ENCODE measurements at regions not wholly inside any gene's neighbourhood (a gene's known extent, or its start where the extent isn't known, plus 50 kb on each side); places are given as distances from the start of the nearest gene placed in this dataset.

- H3K9ac ChIP-seq (ENCODE audit: low read length in 2 of 2), result no peak overlapping the region
- no peak overlapping the region for H3K27ac ChIP-seq (ENCODE audit: low read length)
- H3K36me3 ChIP-seq (ENCODE audit: control insufficient read depth in 2 of 2, insufficient read depth in 2 of 2, low read length in 2 of 2), result no peaks in the 10 kb centered on the region
- H3K27me3 ChIP-seq (ENCODE audit: control insufficient read depth in 1 of 2, insufficient read depth in 2 of 2, low read length in 2 of 2), result no peaks in the 10 kb centered on the region
- H3K4me3 ChIP-seq (ENCODE audit: low read length in 2 of 2), result no peak overlapping the region
- no peaks in the 10 kb centered on the region for H3K9me3 ChIP-seq (ENCODE audit: control insufficient read depth in 2 of 2, low read length in 2 of 2)
- H3K4me1 ChIP-seq (ENCODE audit: control insufficient read depth, insufficient read depth, low read length), result no peaks in the 10 kb centered on the region
Measured at GRCh38 chr7:94054130-94054529, 50.0 kb upstream of the BET1 start.

DNA sequence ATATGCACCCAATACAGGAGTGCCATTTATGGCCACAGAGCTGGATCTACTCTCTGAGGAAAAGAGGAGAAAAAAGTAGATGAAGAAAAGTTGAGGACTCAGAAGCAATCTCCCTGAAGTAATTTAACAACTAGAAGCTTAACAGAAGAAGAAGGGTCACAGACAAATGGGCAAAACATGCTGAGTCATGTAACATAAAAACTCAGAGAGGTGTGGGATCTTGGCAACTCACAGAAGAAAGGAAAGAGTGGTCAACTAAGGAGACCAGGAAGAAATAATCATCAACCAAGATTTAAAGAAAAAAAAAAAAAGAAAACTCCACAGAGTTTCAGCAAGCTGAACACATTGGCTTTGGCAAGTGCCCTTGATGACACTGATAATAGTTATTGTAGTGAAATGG lies 51.8 kb upstream of the BET1 start:
- H3K36me3 ChIP-seq (ENCODE audit: control insufficient read depth in 2 of 2, insufficient read depth in 2 of 2, low read length in 2 of 2), result no peaks in the 10 kb centered on the region
- no peak overlapping the region for H3K27ac ChIP-seq (ENCODE audit: low read length)
- no peaks in the 10 kb centered on the region for H3K27me3 ChIP-seq (ENCODE audit: control insufficient read depth in 1 of 2, insufficient read depth in 2 of 2, low read length in 2 of 2)
- H3K4me1 ChIP-seq (ENCODE audit: control insufficient read depth, insufficient read depth, low read length), result no peaks in the 10 kb centered on the region
- H3K9ac ChIP-seq (ENCODE audit: low read length in 2 of 2), result no peak overlapping the region
- H3K9me3 ChIP-seq (ENCODE audit: control insufficient read depth in 2 of 2, low read length in 2 of 2), result no peaks in the 10 kb centered on the region
- no peak overlapping the region for H3K4me3 ChIP-seq (ENCODE audit: low read length in 2 of 2)

DNA sequence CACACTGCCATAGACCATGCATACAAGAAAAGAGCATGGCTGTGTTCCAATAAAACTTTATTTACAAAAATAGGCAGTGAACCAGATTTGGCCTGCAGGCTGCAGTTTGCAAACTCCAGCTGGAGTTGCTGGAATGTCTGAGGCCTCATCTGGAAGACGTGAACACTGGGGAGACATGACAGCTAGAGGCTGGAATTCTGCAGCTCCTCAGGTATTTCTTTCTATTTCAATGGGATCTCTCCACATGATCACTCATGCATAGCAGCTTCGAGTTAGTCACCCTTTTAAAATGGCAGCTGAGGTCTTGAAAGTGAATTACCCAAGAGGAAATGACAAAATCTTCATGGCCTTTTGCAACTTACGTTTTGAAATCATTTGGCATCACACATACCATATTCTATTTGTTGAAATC lies 52.6 kb upstream of the BET1 start:
- Histone ChIP-seq H3K36me3 (ENCODE audit: control insufficient read depth in 2 of 2, insufficient read depth in 2 of 2, low read length in 2 of 2) (no peaks in the 10 kb centered on the region), H3K27ac (ENCODE audit: low read length) (no peak overlapping the region), H3K4me1 (ENCODE audit: control insufficient read depth, insufficient read depth, low read length) (no peaks in the 10 kb centered on the region), H3K9ac (ENCODE audit: low read length in 2 of 2) (no peak overlapping the region), H3K9me3 (ENCODE audit: control insufficient read depth in 2 of 2, low read length in 2 of 2) (no peaks in the 10 kb centered on the region), H3K4me3 (ENCODE audit: low read length in 2 of 2) (no peak overlapping the region), H3K27me3 (ENCODE audit: control insufficient read depth in 1 of 2, insufficient read depth in 2 of 2, low read length in 2 of 2) (no peaks in the 10 kb centered on the region)

- Histone ChIP-seq H3K9me3 (ENCODE audit: control insufficient read depth in 2 of 2, low read length in 2 of 2) (no peaks in the 10 kb centered on the region), H3K36me3 (ENCODE audit: control insufficient read depth in 2 of 2, insufficient read depth in 2 of 2, low read length in 2 of 2) (no peaks in the 10 kb centered on the region), H3K27me3 (ENCODE audit: control insufficient read depth in 1 of 2, insufficient read depth in 2 of 2, low read length in 2 of 2) (no peaks in the 10 kb centered on the region), H3K4me3 (ENCODE audit: low read length in 2 of 2) (no peak overlapping the region), H3K27ac (ENCODE audit: low read length) (no peak overlapping the region), H3K4me1 (ENCODE audit: control insufficient read depth, insufficient read depth, low read length) (no peaks in the 10 kb centered on the region), H3K9ac (ENCODE audit: low read length in 2 of 2) (no peak overlapping the region)
Measured at GRCh38 chr7:94057955-94058354, 53.8 kb upstream of the BET1 start.

- Histone ChIP-seq H3K9ac (ENCODE audit: low read length in 2 of 2) (no peak overlapping the region), H3K36me3 (ENCODE audit: control insufficient read depth in 2 of 2, insufficient read depth in 2 of 2, low read length in 2 of 2) (no peaks in the 10 kb centered on the region), H3K4me1 (ENCODE audit: control insufficient read depth, insufficient read depth, low read length) (no peaks in the 10 kb centered on the region), H3K9me3 (ENCODE audit: control insufficient read depth in 2 of 2, low read length in 2 of 2) (no peaks in the 10 kb centered on the region), H3K27ac (ENCODE audit: low read length) (no peak overlapping the region), H3K4me3 (ENCODE audit: low read length in 2 of 2) (no peak overlapping the region), H3K27me3 (ENCODE audit: control insufficient read depth in 1 of 2, insufficient read depth in 2 of 2, low read length in 2 of 2) (no peaks in the 10 kb centered on the region)
Measured at GRCh38 chr7:94059746-94060145, 55.6 kb upstream of the BET1 start.

DNA sequence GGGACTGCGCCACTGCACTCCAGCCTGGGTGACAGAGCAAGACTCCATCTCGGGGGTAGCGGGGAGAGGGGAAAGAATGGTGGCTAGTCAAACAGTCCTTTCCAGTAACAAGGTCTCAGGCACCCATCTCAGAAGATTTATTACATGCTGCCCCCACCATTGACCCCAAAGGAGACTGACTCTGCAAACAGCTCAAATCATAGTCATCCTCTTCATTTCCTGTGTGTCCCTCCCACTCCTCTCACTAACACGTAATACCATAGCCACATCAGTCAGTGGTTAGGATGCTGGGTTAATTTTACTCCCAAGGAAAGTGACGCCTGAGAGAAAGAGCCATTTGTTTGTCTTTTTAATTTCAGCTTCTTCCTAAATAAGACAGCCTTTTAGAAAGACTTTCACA lies 56.6 kb upstream of the BET1 start:
- no peaks in the 10 kb centered on the region for H3K36me3 ChIP-seq (ENCODE audit: control insufficient read depth in 2 of 2, insufficient read depth in 2 of 2, low read length in 2 of 2)
- no peaks in the 10 kb centered on the region for H3K9me3 ChIP-seq (ENCODE audit: control insufficient read depth in 2 of 2, low read length in 2 of 2)
- H3K4me3 ChIP-seq (ENCODE audit: low read length in 2 of 2), result no peak overlapping the region
- no peak overlapping the region for H3K27ac ChIP-seq (ENCODE audit: low read length)
- H3K9ac ChIP-seq (ENCODE audit: low read length in 2 of 2), result no peak overlapping the region
- no peaks in the 10 kb centered on the region for H3K4me1 ChIP-seq (ENCODE audit: control insufficient read depth, insufficient read depth, low read length)
- no peaks in the 10 kb centered on the region for H3K27me3 ChIP-seq (ENCODE audit: control insufficient read depth in 1 of 2, insufficient read depth in 2 of 2, low read length in 2 of 2)

GRCh38 chr7:94061326-94061725 lies 57.2 kb upstream of the BET1 start:
- Histone ChIP-seq H3K27me3 (ENCODE audit: control insufficient read depth in 1 of 2, insufficient read depth in 2 of 2, low read length in 2 of 2) (no peaks in the 10 kb centered on the region), H3K4me3 (ENCODE audit: low read length in 2 of 2) (no peak overlapping the region), H3K4me1 (ENCODE audit: control insufficient read depth, insufficient read depth, low read length) (no peaks in the 10 kb centered on the region), H3K27ac (ENCODE audit: low read length) (no peak overlapping the region), H3K9ac (ENCODE audit: low read length in 2 of 2) (no peak overlapping the region), H3K9me3 (ENCODE audit: control insufficient read depth in 2 of 2, low read length in 2 of 2) (no peaks in the 10 kb centered on the region), H3K36me3 (ENCODE audit: control insufficient read depth in 2 of 2, insufficient read depth in 2 of 2, low read length in 2 of 2) (no peaks in the 10 kb centered on the region)

- Histone ChIP-seq H3K9ac (ENCODE audit: low read length in 2 of 2) (no peak overlapping the region), H3K4me1 (ENCODE audit: control insufficient read depth, insufficient read depth, low read length) (no peaks in the 10 kb centered on the region), H3K27ac (ENCODE audit: low read length) (no peak overlapping the region), H3K9me3 (ENCODE audit: control insufficient read depth in 2 of 2, low read length in 2 of 2) (no peaks in the 10 kb centered on the region), H3K4me3 (ENCODE audit: low read length in 2 of 2) (no peak overlapping the region), H3K27me3 (ENCODE audit: control insufficient read depth in 1 of 2, insufficient read depth in 2 of 2, low read length in 2 of 2) (no peaks in the 10 kb centered on the region), H3K36me3 (ENCODE audit: control insufficient read depth in 2 of 2, insufficient read depth in 2 of 2, low read length in 2 of 2) (no peaks in the 10 kb centered on the region)
Measured at GRCh38 chr7:94062372-94062771, 58.2 kb upstream of the BET1 start.

GRCh38 chr7:94064541-94065191 lies 60.5 kb upstream of the BET1 start:
- H3K4me3 ChIP-seq (ENCODE audit: low read length in 2 of 2), result no peak overlapping the region
- H3K27me3 ChIP-seq (ENCODE audit: control insufficient read depth in 1 of 2, insufficient read depth in 2 of 2, low read length in 2 of 2), result no peaks in the 10 kb centered on the region
- H3K9me3 ChIP-seq (ENCODE audit: control insufficient read depth in 2 of 2, low read length in 2 of 2), result no peaks in the 10 kb centered on the region

GRCh38 chr7:94067047-94067446 lies 62.9 kb upstream of the BET1 start:
- Histone ChIP-seq H3K4me3 (ENCODE audit: low read length in 2 of 2) (no peak overlapping the region), H3K27me3 (ENCODE audit: control insufficient read depth in 1 of 2, insufficient read depth in 2 of 2, low read length in 2 of 2) (no peaks in the 10 kb centered on the region), H3K36me3 (ENCODE audit: control insufficient read depth in 2 of 2, insufficient read depth in 2 of 2, low read length in 2 of 2) (no peaks in the 10 kb centered on the region), H3K9me3 (ENCODE audit: control insufficient read depth in 2 of 2, low read length in 2 of 2) (no peaks in the 10 kb centered on the region), H3K4me1 (ENCODE audit: control insufficient read depth, insufficient read depth, low read length) (no peaks in the 10 kb centered on the region), H3K9ac (ENCODE audit: low read length in 2 of 2) (no peak overlapping the region), H3K27ac (ENCODE audit: low read length) (no peak overlapping the region)

More at GRCh38 chr7:94064541-94065191, 60.5 kb upstream of the BET1 start:
- Histone ChIP-seq H3K9ac (ENCODE audit: low read length in 2 of 2) (no peak overlapping the region), H3K27ac (ENCODE audit: low read length) (no peak overlapping the region), H3K36me3 (ENCODE audit: control insufficient read depth in 2 of 2, insufficient read depth in 2 of 2, low read length in 2 of 2) (no peaks in the 10 kb centered on the region), H3K4me1 (ENCODE audit: control insufficient read depth, insufficient read depth, low read length) (no peaks in the 10 kb centered on the region)

- H3K4me3 ChIP-seq (ENCODE audit: low read length in 2 of 2), result no peak overlapping the region
- H3K36me3 ChIP-seq (ENCODE audit: control insufficient read depth in 2 of 2, insufficient read depth in 2 of 2, low read length in 2 of 2), result no peaks in the 10 kb centered on the region
- no peaks in the 10 kb centered on the region for H3K27me3 ChIP-seq (ENCODE audit: control insufficient read depth in 1 of 2, insufficient read depth in 2 of 2, low read length in 2 of 2)
- H3K4me1 ChIP-seq (ENCODE audit: control insufficient read depth, insufficient read depth, low read length), result no peaks in the 10 kb centered on the region
- no peaks in the 10 kb centered on the region for H3K9me3 ChIP-seq (ENCODE audit: control insufficient read depth in 2 of 2, low read length in 2 of 2)
- H3K27ac ChIP-seq (ENCODE audit: low read length), result no peak overlapping the region
- H3K9ac ChIP-seq (ENCODE audit: low read length in 2 of 2), result no peak overlapping the region
Measured at GRCh38 chr7:94067506-94067905, 63.4 kb upstream of the BET1 start.

Data from stomach smooth muscle (tissue), 2 donors.